DND-41 (cell line): ENCODE measurements at regions not wholly inside any gene's neighbourhood (a gene's known extent, or its start where the extent isn't known, plus 50 kb on each side); places are given as distances from the start of the nearest gene placed in this dataset.

Experiments
- ATAC-seq: fragments of 200-7000 bp; cut with Tn5 transposase; 3 replicates; pipeline ENCODE4 v1.9.1; 2021; ENCODE audit warnings: low read depth; ENCODE audit not compliant: insufficient read depth
- DNase-seq: peaks from one replicate; pipeline ENCODE4 v3.0.0-alpha.2; 2020
- H2AFZ ChIP-seq: 2 replicates; pipeline ENCODE4 v1.6.0; 2012; ENCODE audit warnings: low read depth, low read length
- H3K27ac ChIP-seq: 2 replicates; pipeline ENCODE4 v1.5.1; 2012; ENCODE audit warnings: low read length, inconsistent platforms
- H3K27me3 ChIP-seq: fragments of 200-600 bp; sonication (generic); 2 replicates; pipeline ENCODE4 v1.6.0; 2012; ENCODE audit warnings: low read length, mild to moderate bottlenecking, inconsistent platforms; ENCODE audit not compliant: insufficient read depth, poor library complexity
- H3K36me3 ChIP-seq: 2 replicates; pipeline ENCODE4 v1.5.1; 2012; ENCODE audit warnings: low read length, inconsistent platforms; ENCODE audit not compliant: insufficient read depth
- H3K4me1 ChIP-seq: 2 replicates; pipeline ENCODE4 v1.5.1; 2012; ENCODE audit warnings: mild to moderate bottlenecking, low read length; ENCODE audit not compliant: insufficient read depth
- H3K4me2 ChIP-seq: 2 replicates; pipeline ENCODE4 v1.6.0; 2012; ENCODE audit warnings: mild to moderate bottlenecking, moderate library complexity, low read length, inconsistent platforms; ENCODE audit not compliant: insufficient read depth
- H3K4me3 ChIP-seq, 2 experiments: fragments of 200-600 bp in 1 of 2; shearing (Covaris generic) in 1 of 2; 2 replicates each; pipeline ENCODE4 v1.5.1; 2012 to 2016; ENCODE audit warnings: inconsistent platforms in 2 of 2, low read length in 2 of 2, mild to moderate bottlenecking in 2 of 2, low read depth in 1 of 2, moderate library complexity in 1 of 2
- H3K79me2 ChIP-seq: 2 replicates; pipeline ENCODE4 v1.6.0; 2012; ENCODE audit warnings: low read length, inconsistent platforms; ENCODE audit not compliant: insufficient read depth
- H3K9ac ChIP-seq: 2 replicates; pipeline ENCODE4 v1.6.0; 2012; ENCODE audit warnings: low read depth, mild to moderate bottlenecking, inconsistent platforms, low read length, moderate library complexity
- H3K9me3 ChIP-seq: 2 replicates; pipeline ENCODE4 v1.5.1; 2012; ENCODE audit warnings: low read length, moderate library complexity, mild to moderate bottlenecking, inconsistent platforms; ENCODE audit not compliant: insufficient read depth, severe bottlenecking
- H4K20me1 ChIP-seq: 2 replicates; pipeline ENCODE4 v1.6.0; 2012; ENCODE audit warnings: low read length; ENCODE audit not compliant: insufficient read depth
- CTCF ChIP-seq: IDR thresholded peaks from 2 replicates; pipeline ENCODE4 v1.5.1; 2012; ENCODE audit warnings: borderline replicate concordance, low read length, moderate library complexity, mild to moderate bottlenecking; ENCODE audit not compliant: poor library complexity, severe bottlenecking; ENCODE audit errors: extremely low read depth
- EZH2 ChIP-seq: IDR thresholded peaks from 3 replicates; pipeline ENCODE4 v1.6.1; 2012; ENCODE audit warnings: borderline replicate concordance, low read depth, mild to moderate bottlenecking, moderate library complexity, low read length, inconsistent platforms; ENCODE audit not compliant: severe bottlenecking

- no peaks in the 10 kb centered on the region for H3K27me3 ChIP-seq
- no peak overlapping the region for H3K27ac ChIP-seq
- H3K9me3 ChIP-seq = no peaks in the 10 kb centered on the region
- H4K20me1 ChIP-seq = no peaks in the 10 kb centered on the region
- H3K4me1 ChIP-seq = no peaks in the 10 kb centered on the region
- no peak overlapping the region for H3K4me2 ChIP-seq
- H3K36me3 ChIP-seq = no peaks in the 10 kb centered on the region
- ATAC-seq (no peak), DNase-seq (no peak)
- H3K79me2 ChIP-seq = no peaks in the 10 kb centered on the region
- TF ChIP-seq EZH2 = no peak
- no peak for TF ChIP-seq CTCF
- no peak overlapping the region for H3K4me3 ChIP-seq
- H2AFZ ChIP-seq = no peak overlapping the region
- H3K9ac ChIP-seq = no peak overlapping the region
These were observed 256.8 kb downstream of the CDK5RAP2 start for GRCh38 chr9:120323125-120323524.

- Histone ChIP-seq H3K4me3 (no peak overlapping the region), H3K36me3 (no peaks in the 10 kb centered on the region), H3K4me2 (no peak overlapping the region), H3K27me3 (no peaks in the 10 kb centered on the region), H4K20me1 (no peaks in the 10 kb centered on the region), H3K9ac (no peak overlapping the region), H2AFZ (no peak overlapping the region), H3K9me3 (no peaks in the 10 kb centered on the region), H3K4me1 (no peaks in the 10 kb centered on the region), H3K79me2 (no peaks in the 10 kb centered on the region), H3K27ac (no peak overlapping the region)
- ATAC-seq = no peak
- TF ChIP-seq CTCF (no peak), EZH2 (no peak)
- no peak for DNase-seq
These were observed 260.5 kb downstream of the CDK5RAP2 start for GRCh38 chr9:120319452-120319851.

GRCh38 chr9:120315154-120315553 is 264.8 kb downstream of the CDK5RAP2 start:
- Histone ChIP-seq H2AFZ (no peak overlapping the region), H3K27ac (no peak overlapping the region), H3K79me2 (no peaks in the 10 kb centered on the region), H3K4me2 (no peak overlapping the region), H3K27me3 (no peaks in the 10 kb centered on the region), H3K4me1 (no peaks in the 10 kb centered on the region), H3K36me3 (no peaks in the 10 kb centered on the region), H3K4me3 (no peak overlapping the region), H3K9ac (no peak overlapping the region), H4K20me1 (no peaks in the 10 kb centered on the region), H3K9me3 (peaks cover 10% of the 10 kb centered on the region)
- no peak for DNase-seq
- no peak for TF ChIP-seq EZH2
- no peak for TF ChIP-seq CTCF
- no peak for ATAC-seq

GRCh38 chr9:120312031-120312430 is 267.9 kb downstream of the CDK5RAP2 start:
- Histone ChIP-seq H3K4me3 (no peak overlapping the region), H2AFZ (no peak overlapping the region), H3K27me3 (no peaks in the 10 kb centered on the region), H3K9me3 (peaks cover 10% of the 10 kb centered on the region), H3K79me2 (no peaks in the 10 kb centered on the region), H3K9ac (no peak overlapping the region), H4K20me1 (no peaks in the 10 kb centered on the region), H3K4me1 (no peaks in the 10 kb centered on the region), H3K4me2 (no peak overlapping the region), H3K36me3 (no peaks in the 10 kb centered on the region), H3K27ac (no peak overlapping the region)
- DNase-seq (no peak), ATAC-seq (peak; percentile 54; the same call in 2 of the 3 replicates)
- no peak for TF ChIP-seq CTCF
- TF ChIP-seq EZH2 = no peak
